GM23248 (cell line): ENCODE measurements at regions not wholly inside any gene's neighbourhood (a gene's known extent, or its start where the extent isn't known, plus 50 kb on each side); places are given as distances from the start of the nearest gene placed in this dataset.

Experiments
- EZH2 ChIP-seq: fragments of 200-600 bp; sonication (generic); IDR thresholded peaks from 2 replicates; pipeline ENCODE4 v1.6.1; 2018; ENCODE audit warnings: antibody characterized with exemption, mild to moderate bottlenecking; ENCODE audit not compliant: insufficient read depth, poor library complexity, severe bottlenecking
- EZH2phosphoT487 ChIP-seq: fragments of 200-600 bp; sonication (generic); IDR thresholded peaks from 2 replicates; pipeline ENCODE4 v1.6.1; 2018; ENCODE audit warnings: antibody characterized with exemption, moderate library complexity, mild to moderate bottlenecking, low read depth; ENCODE audit not compliant: insufficient read depth

DNA sequence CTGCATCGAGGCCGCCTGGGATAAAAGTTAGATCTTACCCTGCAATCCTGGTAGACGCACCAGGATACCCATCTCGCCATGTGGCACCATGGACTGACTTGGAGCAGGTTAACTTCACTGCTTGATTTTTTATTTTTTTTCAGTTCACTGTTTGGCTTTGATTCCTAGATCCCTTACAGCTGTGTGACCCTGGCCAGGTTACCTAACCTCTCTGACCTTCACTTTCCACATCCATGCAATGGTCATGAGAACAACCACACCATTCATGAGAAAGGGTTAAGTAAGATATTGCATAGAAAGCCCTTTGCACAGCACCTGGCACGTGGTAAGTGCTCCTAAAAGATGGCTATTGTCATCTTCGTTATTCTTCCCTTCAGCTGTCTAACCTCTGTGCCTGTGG, 230.5 kb downstream of the SOX9 start:
- TF ChIP-seq EZH2, result no peak
- TF ChIP-seq EZH2phosphoT487, result no peak
